Right lobe of liver (tissue), 4 donors: ENCODE measurements at regions not wholly inside any gene's neighbourhood (a gene's known extent, or its start where the extent isn't known, plus 50 kb on each side); places are given as distances from the start of the nearest gene placed in this dataset.

Source experiments
- POLR2A ChIP-seq: fragments of 450-650 bp; IDR thresholded peaks from one replicate; pipeline ENCODE4 v1.6.1; 2017; ENCODE audit warnings: antibody characterized with exemption, mild to moderate bottlenecking
- TF ChIP-seq, protein P1 (sequence below), 4 donors: fragments of 200-600 bp in 3 of 4; fragments of 450-650 bp in 1 of 4; IDR thresholded peaks; one replicate each; pipeline versions ENCODE4 v1.5.1 to v1.8.0; 2016 to 2022; ENCODE audit warnings: antibody characterized with exemption in 4 of 4, mild to moderate bottlenecking in 2 of 4
- donor health status: DM: no; HTN: no; CAD: no.
- donor health status: DM: no; HTN: no; CAD: no.
- donor health status: DM: no; HTN: yes; CAD: no.

DNA sequence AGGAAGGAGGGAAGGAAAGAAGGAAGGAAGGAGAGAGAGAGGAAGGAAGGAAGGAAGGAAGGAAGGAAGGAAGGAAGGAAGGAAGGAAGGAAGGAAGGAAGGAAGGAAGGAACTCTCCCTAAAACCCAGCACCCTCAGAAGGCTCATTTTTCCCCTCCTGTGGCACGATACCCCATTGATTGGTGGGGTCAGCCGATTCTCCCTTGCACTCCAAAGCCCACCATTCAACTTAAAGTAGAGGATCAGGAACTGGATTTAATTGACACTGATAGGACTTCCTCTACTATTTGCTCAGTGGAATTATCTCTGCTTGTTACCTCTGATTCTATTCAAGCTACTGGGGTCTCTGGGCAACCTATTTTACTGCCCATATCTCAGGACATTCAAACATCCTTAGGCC lies 199.2 kb upstream of the MAOA start:
- TF ChIP-seq, protein P1, sequence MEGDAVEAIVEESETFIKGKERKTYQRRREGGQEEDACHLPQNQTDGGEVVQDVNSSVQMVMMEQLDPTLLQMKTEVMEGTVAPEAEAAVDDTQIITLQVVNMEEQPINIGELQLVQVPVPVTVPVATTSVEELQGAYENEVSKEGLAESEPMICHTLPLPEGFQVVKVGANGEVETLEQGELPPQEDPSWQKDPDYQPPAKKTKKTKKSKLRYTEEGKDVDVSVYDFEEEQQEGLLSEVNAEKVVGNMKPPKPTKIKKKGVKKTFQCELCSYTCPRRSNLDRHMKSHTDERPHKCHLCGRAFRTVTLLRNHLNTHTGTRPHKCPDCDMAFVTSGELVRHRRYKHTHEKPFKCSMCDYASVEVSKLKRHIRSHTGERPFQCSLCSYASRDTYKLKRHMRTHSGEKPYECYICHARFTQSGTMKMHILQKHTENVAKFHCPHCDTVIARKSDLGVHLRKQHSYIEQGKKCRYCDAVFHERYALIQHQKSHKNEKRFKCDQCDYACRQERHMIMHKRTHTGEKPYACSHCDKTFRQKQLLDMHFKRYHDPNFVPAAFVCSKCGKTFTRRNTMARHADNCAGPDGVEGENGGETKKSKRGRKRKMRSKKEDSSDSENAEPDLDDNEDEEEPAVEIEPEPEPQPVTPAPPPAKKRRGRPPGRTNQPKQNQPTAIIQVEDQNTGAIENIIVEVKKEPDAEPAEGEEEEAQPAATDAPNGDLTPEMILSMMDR (IDR thresholded peaks at IDR 0.05), result no peak
- TF ChIP-seq POLR2A, result no peak
